Amniotic stem cell (primary cell): ENCODE measurements at regions not wholly inside any gene's neighbourhood (a gene's known extent, or its start where the extent isn't known, plus 50 kb on each side); places are given as distances from the start of the nearest gene placed in this dataset.

Experiments used
- DNase-seq: peaks from one replicate; lab custom pipeline; 2025; lab: John Stamatoyannopoulos, UW

DNA sequence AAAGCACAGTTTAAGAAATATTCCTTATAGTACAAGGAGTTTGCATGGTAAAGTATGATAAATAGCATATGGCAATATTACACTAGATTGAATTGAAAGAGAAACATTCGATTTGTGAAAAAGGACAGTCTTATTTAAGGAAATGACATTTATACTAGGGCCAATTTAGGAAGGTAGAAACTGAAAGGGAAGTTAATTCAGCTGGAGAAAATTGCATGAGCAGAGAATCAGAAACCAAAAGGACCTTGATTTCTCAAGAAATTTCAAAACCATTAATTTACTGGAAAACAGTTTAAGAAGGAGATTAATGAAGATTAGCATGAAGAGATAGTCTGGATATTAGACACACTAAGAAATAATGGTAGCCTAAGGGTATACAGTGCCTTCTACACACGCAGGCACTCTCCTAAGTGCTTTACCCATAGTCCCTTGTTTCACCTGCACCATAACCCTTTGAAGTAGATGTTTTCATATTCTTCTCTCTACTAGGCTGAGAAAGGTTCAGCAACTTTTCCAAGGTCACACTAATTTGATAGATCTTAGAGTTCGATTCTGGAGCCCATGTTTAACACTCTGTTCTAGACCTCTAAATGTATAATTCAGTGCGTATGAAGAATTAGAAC lies 259.1 kb upstream of the SLIT2 start:
- DNase-seq = no peak

DNA sequence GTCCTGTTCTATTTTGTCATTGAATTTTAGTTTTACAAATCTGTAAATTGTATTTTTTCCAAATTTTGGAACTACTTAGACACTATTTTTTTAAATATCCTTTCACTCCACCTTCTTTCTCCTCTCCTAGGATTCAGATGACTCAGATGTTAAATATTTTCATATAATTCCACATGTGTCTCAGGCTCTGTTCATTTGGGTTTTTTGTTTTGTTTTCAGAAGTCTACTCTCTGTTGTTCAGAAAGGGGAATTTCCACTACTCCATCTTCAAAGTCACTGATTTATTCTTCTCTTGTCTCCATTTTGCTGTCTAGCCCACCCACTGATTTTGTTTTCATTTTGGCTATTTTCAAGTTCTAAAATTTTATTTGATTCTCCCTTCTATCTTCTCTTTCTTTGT lies 264.0 kb upstream of the SLIT2 start:
- no peak for DNase-seq

DNA sequence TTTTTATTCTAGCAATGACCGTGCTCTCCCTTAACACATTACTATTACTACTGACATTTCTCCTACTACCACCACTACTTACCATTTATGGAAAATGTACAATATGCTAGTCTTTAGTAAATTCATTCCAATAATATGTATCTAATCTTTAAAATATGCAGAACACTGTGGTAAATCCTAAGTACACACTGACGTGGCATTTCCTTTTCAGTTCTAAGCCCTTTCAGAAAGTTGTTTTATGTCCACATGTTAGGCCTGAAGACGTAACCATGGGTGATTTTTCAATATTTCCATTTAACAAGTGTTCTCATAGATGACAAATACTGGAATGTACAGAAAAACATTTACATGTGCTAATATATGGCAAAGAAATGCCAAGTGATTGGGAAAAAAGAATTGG lies 268.6 kb upstream of the SLIT2 start:
- peak; percentile 95 for DNase-seq

DNA sequence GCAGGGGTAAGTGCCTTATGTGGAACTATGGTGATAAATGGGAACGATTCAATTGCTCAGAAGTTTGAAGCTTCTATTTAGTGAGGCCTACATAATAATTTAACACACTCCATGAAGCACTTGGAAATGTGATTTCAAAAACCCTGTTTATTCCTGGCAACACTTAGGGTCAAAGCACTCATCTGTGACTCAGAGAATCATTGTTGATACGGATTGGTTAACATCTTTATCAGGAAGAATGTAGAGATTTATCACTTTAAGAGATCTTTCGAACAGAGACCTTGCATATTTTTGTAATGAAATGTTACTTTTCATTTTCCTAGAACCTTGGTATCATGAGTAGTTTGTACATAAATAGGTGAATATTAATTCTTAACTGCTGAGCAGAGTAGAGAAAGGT lies 269.1 kb upstream of the SLIT2 start:
- DNase-seq = peak; percentile 25

DNA sequence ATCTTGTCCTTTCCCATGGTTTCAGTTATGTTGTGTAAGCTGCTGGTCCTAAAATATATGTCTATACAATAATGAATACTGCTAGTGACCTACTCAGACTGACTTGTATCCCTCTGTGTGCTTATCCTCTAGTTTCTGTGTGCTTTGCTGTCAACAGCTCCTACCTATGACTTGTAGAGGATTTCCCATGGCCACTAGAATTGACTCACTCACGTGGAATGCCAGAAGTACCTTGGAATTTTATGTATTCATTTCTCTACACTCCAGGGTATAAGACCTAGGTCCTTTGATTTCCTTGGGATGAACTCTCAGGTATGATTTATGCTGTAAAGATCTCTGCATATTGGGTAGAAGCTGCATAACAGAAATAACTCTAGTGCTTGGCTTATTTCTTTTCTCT lies 279.9 kb upstream of the SLIT2 start:
- no peak for DNase-seq

DNA sequence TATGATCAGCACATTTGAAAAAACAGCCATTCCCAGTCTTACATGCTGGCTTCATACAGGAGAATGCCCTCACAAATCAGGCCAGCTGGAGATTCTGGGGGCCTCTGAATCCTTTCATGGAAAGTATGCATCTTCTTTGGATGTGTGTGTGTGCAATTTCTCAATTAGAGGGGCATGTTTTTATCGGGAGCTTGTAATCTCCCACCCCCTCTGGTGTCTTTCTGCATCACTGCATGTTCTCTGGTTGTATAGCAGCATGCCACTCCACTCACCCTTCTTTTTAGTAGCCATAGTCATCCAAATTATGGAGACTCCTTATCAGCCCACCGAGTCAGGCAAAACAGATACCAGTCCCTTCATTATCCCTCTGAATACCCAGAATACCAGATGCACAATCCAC lies 282.2 kb upstream of the SLIT2 start:
- DNase-seq = no peak

DNA sequence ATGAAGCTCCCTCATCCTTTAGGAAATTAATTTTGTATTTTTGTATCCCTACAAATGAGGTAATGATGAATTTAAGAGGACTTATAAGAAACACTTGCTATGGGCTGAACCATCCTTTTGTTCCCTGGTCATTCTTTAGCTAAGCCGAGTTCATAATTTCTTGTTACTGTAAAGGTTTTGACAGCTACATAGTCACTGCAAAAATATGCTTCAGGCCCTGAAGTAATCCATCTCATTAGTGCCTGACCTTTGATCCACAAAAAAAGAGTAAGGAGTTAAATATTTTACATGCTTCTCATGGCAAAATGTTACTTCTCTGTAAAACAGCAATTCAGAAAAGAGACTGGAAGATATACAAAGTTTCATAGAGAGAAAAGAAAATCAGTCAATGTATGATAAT lies 290.6 kb upstream of the SLIT2 start:
- DNase-seq = peak; percentile 34

DNA sequence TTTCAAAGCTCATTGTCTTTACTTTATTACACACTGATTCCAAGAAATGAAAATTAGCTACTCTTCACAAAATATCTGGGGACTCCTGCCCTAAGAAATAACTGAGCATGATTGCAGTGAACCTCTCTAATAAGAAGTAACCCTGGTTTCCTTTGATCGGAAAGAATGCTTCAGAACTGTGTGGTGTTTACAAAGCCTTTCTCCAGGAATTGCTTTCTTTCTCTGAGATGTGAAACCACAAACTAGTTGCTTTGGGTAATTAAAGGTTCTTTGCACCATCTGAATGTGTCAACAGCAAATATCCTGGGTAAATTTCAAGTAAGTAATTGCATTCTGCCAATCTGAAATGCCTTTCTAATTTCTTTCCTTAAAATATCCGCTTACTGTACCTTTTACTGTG lies 292.9 kb upstream of the SLIT2 start:
- no peak for DNase-seq

DNA sequence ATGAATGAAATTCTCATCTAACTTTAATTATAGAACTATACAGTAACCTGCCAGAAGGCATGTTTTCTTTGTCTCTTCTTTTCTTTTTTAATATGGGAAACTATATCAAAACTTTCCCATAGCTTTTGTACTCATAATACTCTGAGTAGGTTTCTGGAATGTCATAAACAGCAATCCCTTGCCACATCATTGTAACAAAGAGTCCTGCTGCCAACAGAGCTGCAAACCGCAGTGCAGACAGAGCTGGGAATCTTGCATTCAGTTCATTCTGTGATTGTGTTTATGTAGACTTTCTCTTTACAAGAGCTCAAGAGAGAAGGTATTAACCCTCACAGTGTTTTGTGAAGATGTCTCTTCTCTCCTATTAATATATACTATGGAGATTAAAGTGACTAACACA lies 304.4 kb upstream of the SLIT2 start:
- DNase-seq = no peak

DNA sequence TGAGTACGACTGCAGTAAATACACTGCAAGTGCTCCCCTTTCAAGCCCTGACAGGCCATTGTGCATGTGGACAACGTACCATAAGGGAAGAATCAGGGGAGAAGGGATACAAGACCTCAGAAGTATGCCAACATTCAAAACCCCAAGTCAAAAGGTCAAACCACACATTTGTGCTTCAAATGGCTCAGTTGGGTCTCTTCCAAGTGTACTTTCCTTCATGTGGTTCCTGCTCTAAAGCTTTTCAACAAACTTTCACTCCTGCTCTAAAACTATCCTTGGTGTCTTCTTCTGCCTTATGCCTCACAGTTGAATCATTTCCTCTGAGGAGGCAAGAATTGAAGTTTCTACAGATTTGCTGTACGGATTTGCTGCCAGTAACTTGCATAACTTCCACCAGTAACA lies 305.7 kb upstream of the SLIT2 start:
- peak; percentile 62 for DNase-seq

DNA sequence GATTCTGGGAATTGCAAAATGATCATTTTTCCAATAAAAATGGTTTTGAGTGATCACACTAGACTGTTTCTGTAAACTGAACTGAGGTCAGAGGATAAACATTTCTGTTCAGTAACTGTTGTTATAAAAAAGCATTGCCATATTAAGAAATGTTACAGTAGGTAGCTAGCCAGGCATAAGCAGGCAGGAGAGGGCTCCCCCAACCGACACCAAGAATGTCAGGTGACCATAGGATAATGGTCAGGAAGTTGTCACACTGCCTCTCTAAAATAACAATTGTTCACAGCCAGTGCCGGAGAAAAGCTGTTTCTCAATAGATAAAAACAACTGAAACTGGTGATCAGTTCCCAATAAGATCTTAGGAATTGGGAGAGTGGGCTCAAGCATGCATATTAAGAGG lies 306.2 kb upstream of the SLIT2 start:
- DNase-seq = no peak

DNA sequence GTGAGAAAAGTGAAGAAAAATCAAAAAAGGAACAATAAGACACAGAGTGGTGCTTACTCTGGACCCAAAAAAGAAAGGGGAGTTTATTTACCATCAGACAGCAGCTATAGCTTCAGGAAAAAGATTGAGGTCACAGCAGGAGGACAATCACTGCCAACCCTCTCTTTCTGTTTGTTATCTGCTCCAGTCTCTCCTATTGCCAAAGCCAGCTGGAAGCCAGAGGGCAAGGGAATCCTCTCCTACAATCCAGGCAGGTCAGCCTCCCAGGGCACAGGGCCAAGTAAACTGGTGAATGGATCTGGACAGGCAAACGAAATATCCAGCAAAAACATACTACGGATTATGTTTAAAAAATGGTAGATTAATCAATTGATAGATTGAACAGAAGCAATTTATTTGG lies 306.9 kb upstream of the SLIT2 start:
- no peak for DNase-seq

DNA sequence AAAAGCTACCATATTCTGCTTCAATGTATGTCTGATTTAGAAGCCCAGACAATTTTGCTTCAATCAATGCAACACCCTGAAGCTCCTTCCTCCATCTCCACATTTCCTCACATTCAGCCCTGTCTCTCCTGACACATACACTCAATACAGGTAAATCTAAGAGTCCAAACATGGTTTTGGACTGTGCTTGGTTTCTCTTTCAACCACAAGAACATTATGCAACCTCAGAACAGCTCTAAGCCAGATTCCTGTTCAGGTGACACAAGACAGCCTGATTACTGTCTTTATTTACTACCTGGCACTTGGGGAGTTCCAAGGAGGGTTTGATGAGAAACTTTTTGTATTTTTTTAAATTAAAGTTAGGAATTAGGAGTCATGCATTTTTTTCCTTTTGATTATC lies 307.5 kb upstream of the SLIT2 start:
- no peak for DNase-seq

DNA sequence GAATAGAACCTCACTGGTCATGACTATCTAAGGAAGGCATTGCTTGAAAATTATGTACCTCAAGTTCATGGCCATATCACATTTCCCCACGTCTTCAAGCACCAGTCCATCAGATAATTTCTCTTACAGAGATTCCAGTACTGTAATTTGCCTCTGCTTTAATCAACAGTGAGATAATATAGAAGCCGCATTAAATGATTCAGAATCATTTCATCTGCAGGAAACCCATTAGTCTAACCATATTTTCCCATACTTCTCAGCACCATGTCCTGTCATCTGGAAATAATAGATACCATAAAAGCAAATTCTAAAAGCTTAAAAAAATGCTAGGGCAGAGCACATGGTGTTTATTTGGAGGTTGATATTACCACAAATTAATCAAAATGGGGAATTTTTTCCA lies 310.3 kb upstream of the SLIT2 start:
- DNase-seq = no peak

DNA sequence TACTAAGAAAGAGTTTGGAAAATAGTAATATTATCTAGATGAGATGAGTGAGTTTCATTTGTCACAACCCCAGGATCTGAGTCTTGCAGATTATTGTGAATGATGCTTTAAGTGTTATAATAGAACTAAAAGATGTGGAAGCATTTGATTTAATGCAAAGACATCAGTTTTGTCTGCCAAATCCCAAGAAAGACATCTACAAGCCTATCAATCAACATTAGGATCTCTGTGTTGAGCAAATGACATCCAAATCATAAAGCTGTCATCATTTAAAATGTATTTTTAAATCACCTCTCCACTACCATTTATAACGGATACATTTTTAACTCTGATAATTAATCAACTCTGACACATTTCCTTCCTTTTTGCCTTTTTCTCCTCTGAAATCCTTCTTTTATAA lies 310.8 kb upstream of the SLIT2 start:
- DNase-seq = no peak

DNA sequence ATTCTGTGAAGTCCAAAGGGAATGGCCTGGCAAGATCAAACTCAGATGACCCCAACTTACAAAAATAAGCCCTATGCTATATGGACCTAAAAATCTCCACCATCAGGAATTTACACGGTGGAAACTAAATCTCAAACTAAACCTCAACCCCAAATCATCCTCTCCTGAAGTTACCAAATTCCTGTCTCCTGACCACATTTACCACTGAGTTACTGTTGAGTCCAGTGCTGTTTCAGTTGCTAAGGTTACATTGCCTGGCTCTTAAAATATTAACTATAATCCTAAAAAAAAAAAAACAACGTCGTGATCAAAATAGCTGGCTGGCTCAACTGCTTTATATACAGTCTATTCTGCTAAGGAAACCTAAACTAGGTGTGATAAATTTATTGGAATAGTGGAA lies 315.2 kb upstream of the SLIT2 start:
- peak; percentile 68 for DNase-seq

DNA sequence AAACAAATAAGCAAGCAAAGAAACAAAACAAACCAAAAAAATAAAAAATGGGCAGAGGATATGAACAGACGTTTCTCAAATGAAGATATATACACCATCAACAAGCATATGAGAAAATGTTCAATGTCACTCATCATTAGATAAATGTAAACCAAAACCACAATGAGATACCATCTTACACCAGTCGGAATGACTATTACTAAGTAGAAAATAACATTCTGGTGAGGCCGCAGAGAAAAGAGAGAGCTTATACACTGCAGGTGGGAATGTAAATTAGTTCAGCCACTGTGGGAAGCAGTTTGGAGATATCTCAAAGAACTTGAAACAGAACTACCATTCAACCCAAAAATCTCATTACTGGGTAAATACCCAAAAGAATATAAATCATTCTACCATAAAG lies 321.0 kb upstream of the SLIT2 start:
- no peak for DNase-seq

DNA sequence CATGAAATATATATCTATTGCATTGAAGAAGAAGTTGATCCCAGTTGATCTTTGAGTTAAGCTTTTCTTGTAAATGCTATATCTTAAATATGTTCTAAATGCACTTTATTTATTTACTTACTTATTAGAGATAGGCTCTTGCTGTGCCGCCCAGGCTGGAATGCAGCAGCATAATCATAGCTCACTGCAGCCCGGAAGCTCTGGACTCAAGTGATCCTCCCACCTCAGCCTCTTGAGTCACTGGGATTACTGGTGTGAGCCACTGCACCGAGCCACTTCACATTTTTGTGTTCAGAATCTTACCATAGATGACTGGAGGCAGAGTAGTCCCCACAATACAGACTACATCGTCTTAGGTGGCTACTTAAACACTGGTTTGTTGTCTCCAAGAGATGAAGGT lies 324.3 kb upstream of the SLIT2 start:
- DNase-seq = peak; percentile 47

DNA sequence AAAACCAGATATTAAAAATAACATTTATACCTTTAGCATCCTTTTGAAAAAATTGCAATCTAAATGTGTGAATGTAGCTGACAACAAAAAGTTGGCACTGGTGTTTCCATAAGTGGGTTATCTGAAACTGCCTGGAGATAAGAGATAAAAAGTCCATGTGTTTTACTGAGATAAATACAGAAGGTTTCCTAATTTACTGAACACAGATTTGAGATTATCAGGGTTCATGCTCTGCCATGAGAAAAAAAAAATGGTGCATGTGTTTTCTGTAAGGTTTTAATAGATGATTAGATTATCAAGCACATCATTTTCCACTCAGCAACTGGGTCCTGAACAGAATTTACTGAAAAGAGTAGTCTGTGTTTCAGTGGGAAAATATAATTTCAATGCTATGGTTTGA lies 326.2 kb upstream of the SLIT2 start:
- no peak for DNase-seq

DNA sequence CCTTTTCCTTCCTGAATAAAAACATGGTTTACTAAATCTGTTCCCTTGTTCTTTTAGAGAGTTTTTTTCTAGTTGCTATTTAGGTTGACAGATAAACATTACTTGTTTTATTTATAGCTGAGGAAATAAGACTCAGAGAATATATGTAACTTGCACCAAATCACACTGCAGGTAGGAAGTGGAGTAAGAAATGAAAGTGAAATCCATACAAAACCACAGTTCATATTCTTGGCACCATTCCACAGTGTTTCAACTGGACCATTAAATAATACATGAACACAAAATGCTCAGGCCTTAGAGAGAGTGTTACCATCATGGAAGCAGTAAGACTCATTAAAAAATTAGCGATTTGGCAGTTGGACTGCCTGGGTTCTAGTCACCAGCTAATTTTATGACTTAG lies 326.9 kb upstream of the SLIT2 start:
- DNase-seq = no peak

DNA sequence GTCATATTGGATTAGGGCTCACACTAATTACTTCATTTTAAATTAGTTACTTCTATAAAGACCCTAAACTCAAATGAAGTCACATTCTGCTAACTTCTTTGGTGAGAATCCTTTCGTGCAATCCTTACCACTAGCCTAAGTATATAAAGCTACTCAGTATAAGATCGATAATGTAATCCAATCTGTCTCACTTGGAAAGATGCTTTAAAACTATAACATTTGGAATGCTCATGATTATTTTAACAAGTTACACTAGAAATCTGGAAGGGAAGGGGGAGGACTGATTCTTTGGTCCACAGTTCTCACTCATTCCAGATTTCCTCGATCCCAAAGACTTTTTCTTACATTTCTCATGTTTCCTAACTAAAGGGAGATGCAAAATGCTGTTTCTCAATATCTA lies 336.4 kb upstream of the SLIT2 start:
- no peak for DNase-seq

DNA sequence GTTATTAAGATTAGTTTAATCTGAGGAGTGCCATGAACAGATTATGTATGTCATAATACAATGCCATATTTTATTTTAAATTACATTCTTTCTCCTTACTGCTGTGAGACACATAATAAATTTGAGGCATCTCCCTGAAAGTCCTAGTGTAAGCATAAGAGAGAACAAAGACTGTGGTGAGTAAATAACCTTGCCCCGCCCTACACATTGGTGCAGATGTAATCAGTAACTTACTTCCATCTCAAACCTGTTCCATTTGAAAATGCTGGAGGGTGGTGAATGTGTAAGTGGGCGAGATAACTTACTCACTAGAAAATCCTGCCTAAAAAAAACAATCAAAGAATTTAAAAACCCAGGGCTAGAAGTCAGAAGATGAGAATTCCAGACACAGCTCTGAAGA lies 338.1 kb upstream of the SLIT2 start:
- DNase-seq = no peak

DNA sequence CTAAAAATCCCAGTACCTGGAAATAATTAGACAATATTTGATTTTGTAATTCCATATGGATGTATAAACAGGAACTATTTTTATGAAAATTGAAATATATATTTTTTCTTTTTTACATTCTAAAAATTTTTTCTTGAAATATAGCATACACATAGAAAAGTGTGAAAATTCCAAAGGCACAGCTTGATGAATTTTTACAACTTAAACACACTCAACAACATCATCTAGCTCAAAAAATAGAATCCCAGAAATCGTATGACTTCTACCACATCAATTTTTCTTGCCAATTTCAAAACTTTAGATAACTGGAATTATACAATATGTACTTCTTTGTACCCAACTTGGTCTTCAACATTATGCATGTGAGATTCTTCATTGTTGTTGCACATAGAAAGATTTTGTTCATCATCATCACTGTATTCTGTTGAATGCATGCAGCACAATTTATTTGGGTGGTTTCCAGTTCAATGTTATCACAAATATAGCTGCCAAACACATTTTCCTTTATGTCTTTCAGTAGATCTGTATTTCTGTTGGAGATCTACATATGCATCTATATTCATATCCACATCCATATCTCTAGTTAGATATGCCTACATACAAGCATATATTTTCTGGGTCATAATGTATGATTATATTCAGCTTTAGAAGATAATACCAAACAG lies 340.7 kb upstream of the SLIT2 start:
- DNase-seq = no peak

DNA sequence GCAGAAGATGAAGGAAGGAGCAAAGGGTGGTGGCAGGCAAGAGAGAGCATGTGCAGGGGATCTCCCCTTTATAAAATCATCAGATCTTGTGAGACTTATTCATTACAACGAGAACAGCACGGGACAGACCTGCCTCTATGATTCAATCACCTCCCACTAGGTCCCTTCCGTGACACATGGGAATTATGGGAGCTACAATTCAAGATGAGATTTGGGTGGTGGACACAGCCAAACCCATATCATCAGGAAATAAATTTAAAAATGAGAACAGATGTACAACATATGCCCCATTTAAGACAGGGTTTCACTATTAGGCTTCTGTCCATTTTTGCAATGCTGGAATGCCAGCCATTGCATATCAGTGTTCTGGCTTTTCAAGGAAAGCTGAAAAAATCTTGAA lies 346.7 kb upstream of the SLIT2 start:
- DNase-seq = no peak
